H9 (cell line): ENCODE measurements at regions not wholly inside any gene's neighbourhood (a gene's known extent, or its start where the extent isn't known, plus 50 kb on each side); places are given as distances from the start of the nearest gene placed in this dataset.

Experiments
- DNase-seq: peaks from one replicate; pipeline ENCODE4 v3.0.0-alpha.2; 2017
- H2AFZ ChIP-seq: one replicate; pipeline ENCODE4 v1.6.1; 2013; ENCODE audit warnings: mild to moderate bottlenecking, low read length, control low read depth, moderate library complexity
- H2AK5ac ChIP-seq: 2 replicates; pipeline ENCODE4 v1.6.1; 2013; ENCODE audit warnings: low read length, control low read depth, mixed read lengths; ENCODE audit not compliant: insufficient read length
- H2BK120ac ChIP-seq: one replicate; pipeline ENCODE4 v1.6.1; 2013; ENCODE audit warnings: low read depth, mild to moderate bottlenecking, low read length, control low read depth, inconsistent platforms; ENCODE audit not compliant: poor library complexity, severe bottlenecking
- H2BK12ac ChIP-seq: 2 replicates; pipeline ENCODE4 v1.6.1; 2013; ENCODE audit warnings: low read length, control low read depth, mixed read lengths, low read depth; ENCODE audit not compliant: insufficient read length
- H2BK15ac ChIP-seq: 2 replicates; pipeline ENCODE4 v1.6.1; 2013; ENCODE audit warnings: low read depth, low read length, control low read depth
- H2BK20ac ChIP-seq: one replicate; pipeline ENCODE4 v1.6.1; 2013; ENCODE audit warnings: low read depth, mild to moderate bottlenecking, low read length, control low read depth, inconsistent platforms; ENCODE audit not compliant: poor library complexity, severe bottlenecking
- H2BK5ac ChIP-seq: 2 replicates; pipeline ENCODE4 v1.6.1; 2013; ENCODE audit warnings: low read length, control low read depth, mixed read lengths; ENCODE audit not compliant: insufficient read length
- H3K14ac ChIP-seq: 2 replicates; pipeline ENCODE4 v1.6.1; 2013; ENCODE audit warnings: low read length, control low read depth; ENCODE audit not compliant: insufficient read depth
- H3K18ac ChIP-seq: 2 replicates; pipeline ENCODE4 v1.6.1; 2013; ENCODE audit warnings: low read depth, mild to moderate bottlenecking, mixed read lengths, low read length, control low read depth; ENCODE audit not compliant: insufficient read length
- H3K23ac ChIP-seq: 2 replicates; pipeline ENCODE4 v1.6.1; 2013; ENCODE audit warnings: low read length, control low read depth, mixed read lengths, low read depth; ENCODE audit not compliant: insufficient read length
- H3K23me2 ChIP-seq: 2 replicates; pipeline ENCODE4 v1.6.1; 2013; ENCODE audit warnings: low read depth, mild to moderate bottlenecking, mixed read lengths, low read length, control low read depth; ENCODE audit not compliant: insufficient read length, poor library complexity, severe bottlenecking
- H3K27ac ChIP-seq: 2 replicates; pipeline ENCODE4 v1.5.1; 2013; ENCODE audit warnings: low read length, control low read depth, mixed read lengths, low read depth; ENCODE audit not compliant: insufficient read length
- H3K27me3 ChIP-seq: 2 replicates; pipeline ENCODE4 v1.6.1; 2013; ENCODE audit warnings: low read length, control low read depth, inconsistent platforms; ENCODE audit not compliant: insufficient read depth
- H3K4ac ChIP-seq: 2 replicates; pipeline ENCODE4 v1.6.1; 2013; ENCODE audit warnings: low read depth, mild to moderate bottlenecking, control low read depth, inconsistent platforms, low read length, moderate library complexity
- H3K4me1 ChIP-seq: 2 replicates; pipeline ENCODE4 v1.6.1; 2013; ENCODE audit warnings: low read length, control low read depth, inconsistent platforms; ENCODE audit not compliant: insufficient read depth
- H3K4me2 ChIP-seq: 2 replicates; pipeline ENCODE4 v1.6.1; 2013; ENCODE audit warnings: low read length, control low read depth, mixed read lengths; ENCODE audit not compliant: insufficient read length, insufficient read depth
- H3K56ac ChIP-seq: 2 replicates; pipeline ENCODE4 v1.6.1; 2013; ENCODE audit warnings: low read depth, mild to moderate bottlenecking, mixed read lengths, low read length, control low read depth; ENCODE audit not compliant: insufficient read length
- H3K79me1 ChIP-seq: 2 replicates; pipeline ENCODE4 v1.6.1; 2013; ENCODE audit warnings: low read depth, mild to moderate bottlenecking, moderate library complexity, low read length, control low read depth, inconsistent platforms; ENCODE audit not compliant: insufficient read depth, poor library complexity, severe bottlenecking
- H3K79me2 ChIP-seq: 2 replicates; pipeline ENCODE4 v1.6.1; 2013; ENCODE audit warnings: low read length, control low read depth, inconsistent platforms; ENCODE audit not compliant: insufficient read depth
- H3K9ac ChIP-seq: 2 replicates; pipeline ENCODE4 v1.6.1; 2013; ENCODE audit warnings: low read length, control low read depth, mixed read lengths; ENCODE audit not compliant: insufficient read length; ENCODE audit errors: extremely low read depth
- H3K9me3 ChIP-seq: one replicate; pipeline ENCODE4 v1.6.1; 2013; ENCODE audit warnings: low read depth, low read length, inconsistent platforms; ENCODE audit not compliant: control insufficient read depth
- H3T11ph ChIP-seq: one replicate; pipeline ENCODE4 v1.6.1; 2013; ENCODE audit warnings: mild to moderate bottlenecking, low read length, control low read depth, inconsistent platforms
- H4K20me1 ChIP-seq: one replicate; pipeline ENCODE4 v1.6.1; 2013; ENCODE audit not compliant: control insufficient read depth, insufficient read length, insufficient read depth
- H4K5ac ChIP-seq: 2 replicates; pipeline ENCODE4 v1.6.1; 2013; ENCODE audit warnings: low read depth, mild to moderate bottlenecking, mixed read lengths, low read length, control low read depth; ENCODE audit not compliant: insufficient read length
- H4K8ac ChIP-seq: replicated peaks from 2 replicates; pipeline ENCODE4 v1.6.1; 2013; ENCODE audit warnings: low read length, control low read depth, mixed read lengths, low read depth; ENCODE audit not compliant: insufficient read length
- H4K91ac ChIP-seq: 2 replicates; pipeline ENCODE4 v1.6.1; 2013; ENCODE audit warnings: low read depth, mild to moderate bottlenecking, moderate library complexity, mixed read lengths, low read length, control low read depth; ENCODE audit not compliant: insufficient read length
- H3K27ac Mint-ChIP-seq, 3 experiments: 2 replicates in 2 of 3; 3 replicates in 1 of 3; pipeline ENCODE4 v1.8.0; 2020 to 2021; ENCODE audit warnings: mixed read lengths in 3 of 3, mild to moderate bottlenecking in 1 of 3, moderate library complexity in 1 of 3
- H3K27me3 Mint-ChIP-seq: 2 replicates; pipeline ENCODE4 v1.8.0; 2021; ENCODE audit warnings: low read depth, mild to moderate bottlenecking, moderate library complexity, mixed read lengths
- H3K36me3 Mint-ChIP-seq, 3 experiments: 2 replicates in 2 of 3; 3 replicates in 1 of 3; pipeline ENCODE4 v1.8.0; 2020 to 2021; ENCODE audit warnings: low read depth in 3 of 3, mixed read lengths in 3 of 3; ENCODE audit not compliant: insufficient read depth in 1 of 3
- H3K4me1 Mint-ChIP-seq, 2 experiments: 2 replicates each; pipeline ENCODE4 v1.8.0; 2020; ENCODE audit warnings: mixed read lengths in 2 of 2
- H3K4me3 Mint-ChIP-seq, 2 experiments: 2 replicates in 1 of 2; 3 replicates in 1 of 2; pipeline ENCODE4 v1.8.0; 2020 to 2021; ENCODE audit warnings: mild to moderate bottlenecking in 2 of 2, mixed read lengths in 2 of 2, moderate library complexity in 1 of 2
- H3K9me3 Mint-ChIP-seq, 2 experiments: 2 replicates in 1 of 2; 3 replicates in 1 of 2; pipeline ENCODE4 v1.8.0; 2020; ENCODE audit warnings: mild to moderate bottlenecking in 2 of 2, mixed read lengths in 2 of 2, moderate library complexity in 1 of 2
- CTCF ChIP-seq: fragments of 200-600 bp; sonication (generic); conservative IDR thresholded peaks from 3 replicates; pipeline ENCODE4 v1.8.0; 2021; ENCODE audit warnings: antibody characterized with exemption, mild to moderate bottlenecking
- WGBS: extraction: QIAGEN DNeasy Blood & Tissue Kit; methylation state at CpG from one replicate; pipeline ENCODE4 v1.1.7; 2013; ENCODE audit warnings: missing lambda C conversion rate, low lambda C conversion rate, mixed read lengths; ENCODE audit not compliant: insufficient read length; ENCODE audit errors: extremely low coverage; 5-methylcytosine and 5-hydroxymethylcytosine counted together

- Histone ChIP-seq H2BK120ac (no peak overlapping the region), H3K14ac (no peak overlapping the region), H4K20me1 (no peaks in the 10 kb centered on the region), H2AFZ (no peak overlapping the region), H3K23ac (no peak overlapping the region), H3K4me1 (no peaks in the 10 kb centered on the region), H2BK20ac (no peak overlapping the region), H3K4me2 (no peak overlapping the region), H3K56ac (no peak overlapping the region), H3K79me1 (no peaks in the 10 kb centered on the region), H3K23me2 (no peaks in the 10 kb centered on the region), H2BK15ac (no peak overlapping the region), H4K8ac (no peak overlapping the region), H3K4ac (no peak overlapping the region), H4K5ac (no peak overlapping the region), H2BK12ac (no peak overlapping the region), H3T11ph (no peak overlapping the region), H2BK5ac (no peak overlapping the region), H3K27ac (no peak overlapping the region), H3K27me3 (no peaks in the 10 kb centered on the region), H3K9me3 (no peaks in the 10 kb centered on the region), H3K9ac (no peak overlapping the region), H3K18ac (no peak overlapping the region), H2AK5ac (no peak overlapping the region), H3K79me2 (no peaks in the 10 kb centered on the region), H4K91ac (no peak overlapping the region)
- no peak overlapping the region for H3K4me3 Mint-ChIP-seq
- peaks cover 4 to 5% of the 10 kb centered on the region in 2 experiments; a peak in 3 of 4 replicates for H3K4me1 Mint-ChIP-seq
- WGBS: no CpG with 5 or more reads among the region's 3 CpGs
- no peak for DNase-seq
- H3K9me3 Mint-ChIP-seq: no peaks in the 10 kb centered on the region
- H3K27me3 Mint-ChIP-seq: no peaks in the 10 kb centered on the region
- no peak overlapping the region; a peak in 1 of 7 replicates for H3K27ac Mint-ChIP-seq
- H3K36me3 Mint-ChIP-seq: no peaks in the 10 kb centered on the region; a peak in 1 of 7 replicates
- no peak for TF ChIP-seq CTCF
Measured at GRCh38 chr1:199357599-199357998, 669.9 kb upstream of the NR5A2 start.
